ENCODE measurements at regions not wholly inside any gene's neighbourhood (a gene's known extent, or its start where the extent isn't known, plus 50 kb on each side); places are given as distances from the start of the nearest gene placed in this dataset.

- no peak for DNase-seq
- no peak for ATAC-seq
Measured at GRCh38 chr7:25636168-25636567, 407.9 kb upstream of the NPVF start.

DNA sequence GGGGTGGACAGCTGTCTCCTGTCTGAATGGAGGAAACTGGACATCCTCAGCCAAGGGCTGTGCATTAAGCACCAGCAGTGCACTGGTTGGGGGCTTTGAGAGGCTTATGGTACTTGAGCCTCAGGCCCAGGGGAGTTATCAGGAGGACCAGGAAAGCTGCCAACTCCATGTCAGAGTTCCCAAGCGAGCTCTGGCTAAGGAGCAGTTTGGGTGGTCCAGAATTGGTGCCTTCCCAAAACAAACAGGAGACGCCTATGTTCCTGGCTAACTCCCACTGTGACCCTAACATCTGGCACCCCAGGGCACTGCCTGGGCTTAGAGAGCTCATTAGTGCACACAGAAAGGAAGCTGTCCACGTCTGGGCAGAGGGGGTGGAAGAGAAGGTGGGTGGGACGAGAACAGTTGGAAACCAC lies 408.6 kb upstream of the NPVF start:
- DNase-seq (no peak), ATAC-seq (no peak)

DNA sequence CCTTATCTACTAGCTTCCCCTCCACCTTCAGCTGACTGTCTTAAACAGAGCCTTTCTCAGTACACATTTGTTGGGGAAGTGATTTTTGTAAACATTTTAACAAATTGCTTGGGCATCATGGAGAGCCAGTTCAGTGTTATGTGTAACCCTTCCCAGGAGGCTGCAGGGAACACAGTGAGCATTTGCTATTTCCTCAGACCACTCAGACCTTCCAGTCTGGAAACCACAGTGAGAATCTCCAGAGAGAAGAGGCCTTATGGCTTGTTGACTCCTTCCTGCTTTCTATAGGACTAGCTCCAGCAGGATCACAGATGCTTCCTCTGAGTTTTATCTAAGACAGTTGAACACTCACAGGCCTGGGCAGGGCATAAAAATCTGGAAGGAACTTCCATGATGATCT lies 409.8 kb upstream of the NPVF start:
- DNase-seq: no peak

GRCh38 chr7:25638590-25639244 lies 410.4 kb upstream of the NPVF start:
- no peak for DNase-seq
- no peak for ATAC-seq

More for the DNA sequence above, 409.8 kb upstream of the NPVF start:
- ATAC-seq: no peak

- no peak for DNase-seq
- no peak for ATAC-seq
Measured at GRCh38 chr7:25642849-25643248, 414.6 kb upstream of the NPVF start.

DNA sequence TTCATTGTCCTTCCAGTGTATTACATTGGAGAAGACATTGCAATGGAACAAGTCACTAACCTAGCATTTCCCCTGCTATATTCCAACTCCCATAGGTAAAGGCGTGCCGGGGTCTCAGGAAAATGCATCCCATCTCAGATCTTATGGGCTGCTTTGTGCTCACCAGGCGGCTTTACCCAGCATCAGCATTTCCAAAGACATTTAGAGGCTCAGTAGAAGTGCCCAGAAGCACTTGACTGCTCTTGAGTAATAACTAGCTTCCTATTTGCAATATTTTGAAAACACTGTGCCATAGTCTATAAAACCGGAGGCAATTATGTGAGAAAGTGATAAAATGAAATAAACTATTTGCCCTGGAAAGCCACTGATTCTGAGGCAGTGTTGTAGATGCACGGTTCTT lies 415.0 kb upstream of the NPVF start:
- no peak for ATAC-seq
- no peak for DNase-seq

- no peak for ATAC-seq
- no peak for DNase-seq
Measured at GRCh38 chr7:25643770-25644394, 415.6 kb upstream of the NPVF start.

- DNase-seq: no peak
- ATAC-seq: no peak
Measured at GRCh38 chr7:25646726-25647413, 418.6 kb upstream of the NPVF start.

GRCh38 chr7:25647872-25648271 lies 419.6 kb upstream of the NPVF start:
- ATAC-seq (no peak), DNase-seq (no peak)

GRCh38 chr7:25652366-25652765 lies 424.1 kb upstream of the NPVF start:
- ATAC-seq (no peak), DNase-seq (no peak)

- DNase-seq (no peak), ATAC-seq (no peak)
Measured at GRCh38 chr7:25653384-25653783, 425.1 kb upstream of the NPVF start.

GRCh38 chr7:25656071-25656470 lies 427.8 kb upstream of the NPVF start:
- ATAC-seq (peak; percentile 40), DNase-seq (no peak)

DNA sequence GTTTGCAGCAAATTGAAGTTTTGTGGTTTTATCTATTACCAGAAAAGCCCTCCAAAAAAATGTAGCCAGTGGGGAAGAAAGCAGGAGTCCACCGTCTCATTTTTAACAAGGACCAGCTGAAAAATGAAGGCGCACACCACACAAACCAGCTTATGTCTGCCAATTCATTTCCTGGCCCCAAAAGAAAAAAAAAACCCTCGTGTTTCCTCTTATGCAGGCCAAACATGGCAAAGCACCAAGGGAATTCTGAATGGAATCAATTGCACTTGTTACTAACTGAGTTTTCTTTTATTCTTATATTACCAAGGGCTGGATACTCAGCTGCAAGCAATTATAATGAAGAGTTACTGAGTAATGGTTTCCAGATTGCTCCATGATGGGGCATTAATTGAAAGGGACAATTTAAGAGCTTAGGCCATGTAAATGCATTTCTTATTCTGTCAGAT lies 428.3 kb upstream of the NPVF start:
- ATAC-seq (no peak), DNase-seq (no peak)

GRCh38 chr7:25658375-25658774 lies 430.1 kb upstream of the NPVF start:
- DNase-seq: no peak
- ATAC-seq: no peak

DNA sequence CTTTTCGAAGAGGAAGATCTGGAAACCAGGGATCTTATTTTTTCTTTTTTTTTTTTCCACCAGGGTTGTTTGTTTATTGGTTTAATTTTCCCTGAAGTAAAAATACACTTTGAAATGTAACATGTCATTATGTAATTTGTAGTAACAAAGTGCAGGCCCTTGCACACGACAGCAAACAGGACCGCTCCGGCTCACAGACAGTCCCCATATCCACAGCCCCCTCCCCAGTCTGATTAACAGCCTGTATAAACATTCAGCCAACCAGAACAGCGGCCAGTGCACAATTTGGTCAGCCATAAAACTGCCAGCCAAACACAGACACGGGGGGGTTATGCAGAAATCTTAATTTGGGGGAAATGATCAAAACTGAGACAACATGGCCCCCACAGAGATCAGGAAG lies 431.6 kb upstream of the NPVF start:
- no peak for DNase-seq
- no peak for ATAC-seq

DNA sequence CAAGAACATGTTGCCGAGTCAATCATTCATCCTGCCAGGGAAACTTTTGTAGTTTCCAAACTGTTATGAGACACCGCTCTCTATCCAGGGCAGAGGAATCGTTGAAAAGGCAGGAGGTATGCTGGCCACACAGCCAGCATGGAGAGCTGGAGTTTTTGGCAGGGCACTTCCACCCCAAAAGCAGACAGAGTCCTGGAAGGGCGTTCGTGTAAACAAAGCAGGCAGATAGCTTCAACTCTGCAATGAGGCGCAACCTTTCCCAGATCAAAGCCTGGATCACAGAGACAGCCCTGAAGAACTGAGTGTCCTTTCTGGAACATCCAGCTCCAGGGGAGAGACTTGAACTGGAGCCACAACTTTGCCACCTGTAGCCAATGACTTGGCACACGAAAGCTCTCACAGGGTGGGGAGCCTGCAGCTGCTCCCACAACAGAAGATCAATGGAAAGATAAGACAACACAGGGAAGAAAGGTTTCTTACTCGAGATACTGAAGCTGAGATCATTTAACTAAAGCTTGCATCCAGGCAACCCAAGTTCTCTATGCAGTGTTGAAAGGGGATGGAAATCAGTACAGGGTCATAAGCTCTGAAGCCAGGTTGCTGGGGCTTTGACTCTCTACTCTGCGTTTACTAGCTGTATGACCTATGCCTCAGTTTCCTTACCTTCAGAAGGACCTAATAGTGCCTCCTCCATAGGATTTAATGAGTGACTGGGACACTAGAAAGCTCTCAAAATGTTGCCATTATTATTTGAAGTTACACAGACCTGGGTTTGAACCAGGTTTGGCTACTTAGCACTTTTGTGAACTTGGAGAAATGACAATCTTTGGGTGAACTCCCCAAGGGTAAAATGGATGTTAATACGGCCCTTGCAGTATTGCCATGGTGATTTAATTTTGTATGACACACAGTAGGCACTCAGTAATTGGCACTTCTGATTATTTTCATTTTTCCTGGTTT lies 434.8 kb upstream of the NPVF start:
- DNase-seq: no peak
- ATAC-seq: no peak

DNA sequence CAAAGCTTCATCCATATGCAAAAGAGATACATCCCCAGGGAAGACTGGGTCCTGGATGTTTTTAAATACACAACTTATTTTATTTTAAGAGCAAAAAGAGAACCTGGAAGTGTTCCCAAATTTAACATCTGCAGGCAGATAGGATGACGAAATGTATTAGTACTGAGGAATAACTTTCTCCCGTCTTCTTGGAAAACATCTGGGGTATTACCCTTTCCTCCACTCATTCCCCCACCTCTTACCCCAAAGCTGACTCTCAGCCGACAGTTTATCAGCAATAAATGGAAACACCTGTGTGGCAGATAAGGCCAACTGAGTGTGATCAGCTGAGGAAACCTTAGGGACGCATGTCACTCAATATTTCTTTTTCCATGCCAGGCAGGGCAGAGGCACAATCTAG lies 435.6 kb upstream of the NPVF start:
- DNase-seq (no peak), ATAC-seq (no peak)

GRCh38 chr7:25664593-25664992 lies 436.3 kb upstream of the NPVF start:
- DNase-seq (no peak), ATAC-seq (no peak)

GRCh38 chr7:25665374-25665773 lies 437.1 kb upstream of the NPVF start:
- no peak for DNase-seq
- no peak for ATAC-seq

DNA sequence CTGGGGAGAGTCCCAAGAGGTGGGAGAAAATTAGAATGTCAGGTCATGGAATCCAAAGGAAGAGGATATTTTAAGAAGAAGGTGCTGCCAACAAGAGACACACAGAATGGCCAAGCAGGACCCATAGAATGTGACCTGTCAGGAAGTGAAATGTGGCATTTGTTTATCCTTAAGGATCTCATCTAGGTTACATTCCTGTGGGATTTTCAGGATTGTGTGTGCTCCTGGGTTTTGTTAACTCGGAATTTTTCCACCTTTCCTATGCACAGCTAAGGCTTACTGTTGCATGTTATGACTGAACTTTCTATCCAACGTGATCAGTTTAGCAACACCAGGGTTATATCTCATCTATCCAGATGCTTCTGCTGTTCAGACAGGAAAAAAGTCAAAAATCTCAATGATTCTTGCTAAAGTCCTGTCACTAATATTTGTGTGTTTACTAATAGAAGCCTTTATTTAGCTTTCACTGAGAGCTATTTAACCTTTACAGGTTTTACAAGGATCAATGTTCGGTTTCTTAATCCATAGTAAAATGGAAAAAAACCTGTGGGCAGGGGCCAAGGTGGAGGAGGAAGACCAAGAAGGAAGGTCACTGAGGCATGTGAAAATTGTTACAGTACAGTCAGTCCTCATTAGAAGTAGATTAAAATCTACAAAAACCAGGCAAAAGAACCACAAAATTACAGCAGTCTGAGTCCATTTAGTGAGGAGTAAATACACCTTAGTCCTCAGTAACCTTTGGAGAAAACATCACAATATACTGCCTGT lies 437.8 kb upstream of the NPVF start:
- DNase-seq: no peak
- no peak for ATAC-seq

GRCh38 chr7:25666671-25667060 lies 438.4 kb upstream of the NPVF start:
- ATAC-seq (no peak), DNase-seq (no peak)

DNA sequence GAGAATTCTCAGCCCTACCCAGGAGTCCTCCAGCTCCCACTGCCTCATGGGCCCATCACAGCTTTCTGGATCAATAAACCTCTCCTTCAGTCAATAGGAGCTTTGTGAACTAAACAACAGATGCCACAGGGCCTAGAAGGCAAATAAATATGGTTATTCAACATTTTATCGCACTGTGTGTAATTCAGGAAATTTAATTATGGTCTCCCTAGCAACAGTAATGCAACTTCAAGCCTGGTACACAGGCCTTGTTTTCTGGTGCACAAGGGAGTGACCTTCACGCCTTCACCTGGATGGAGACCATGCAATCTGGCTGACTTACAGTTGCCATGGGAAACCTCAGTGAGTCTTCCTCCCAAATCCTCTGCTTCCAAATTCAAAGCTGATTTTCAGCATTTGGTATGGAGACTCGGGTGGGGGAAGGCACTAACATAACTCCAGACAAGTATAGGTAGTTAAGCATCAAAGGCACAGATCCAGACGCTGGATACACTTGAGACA lies 441.0 kb upstream of the NPVF start:
- ATAC-seq (no peak), DNase-seq (no peak)
